Aorta (tissue), 5 donors: ENCODE measurements at regions not wholly inside any gene's neighbourhood (a gene's known extent, or its start where the extent isn't known, plus 50 kb on each side); places are given as distances from the start of the nearest gene placed in this dataset.

Experiments
- ATAC-seq: fragments of 200-7000 bp; cut with Tn5 transposase; one replicate; pipeline ENCODE4 v1.9.1; 2022; ENCODE audit warnings: moderate library complexity; ENCODE audit not compliant: low FRiP score
- DNase-seq, 2 donors: peaks; one replicate each; pipeline ENCODE4 v3.0.0-alpha.2; 2020
- H3K27ac ChIP-seq, 2 donors: one replicate each; pipeline ENCODE4 v1.5.1; 2013; ENCODE audit warnings: low read length in 2 of 2, mild to moderate bottlenecking in 2 of 2, moderate library complexity in 2 of 2, control low read depth in 1 of 2, inconsistent platforms in 1 of 2, low read depth in 1 of 2
- H3K27me3 ChIP-seq, 2 donors: one replicate each; pipeline ENCODE4 v1.6.1; 2013; ENCODE audit warnings: control low read depth in 1 of 2, low read length in 1 of 2, mild to moderate bottlenecking in 1 of 2, moderate library complexity in 1 of 2; ENCODE audit not compliant: insufficient read depth in 2 of 2, control insufficient read depth in 1 of 2
- H3K36me3 ChIP-seq, 2 donors: one replicate each; pipeline ENCODE4 v1.6.1; 2013; ENCODE audit warnings: control low read depth in 1 of 2, low read length in 1 of 2, mild to moderate bottlenecking in 1 of 2; ENCODE audit not compliant: insufficient read depth in 2 of 2, control insufficient read depth in 1 of 2
- H3K4me1 ChIP-seq, 2 donors: one replicate each; pipeline ENCODE4 v1.6.1; 2013; ENCODE audit warnings: low read length in 2 of 2, control low read depth in 1 of 2, mild to moderate bottlenecking in 1 of 2, moderate library complexity in 1 of 2; ENCODE audit not compliant: insufficient read depth in 2 of 2, control insufficient read depth in 1 of 2
- H3K4me3 ChIP-seq, 2 donors: one replicate each; pipeline ENCODE4 v1.5.1; 2013; ENCODE audit warnings: low read length in 2 of 2, control low read depth in 1 of 2, mild to moderate bottlenecking in 1 of 2
- H3K9me3 ChIP-seq: one replicate; pipeline ENCODE4 v1.6.1; 2013; ENCODE audit warnings: mild to moderate bottlenecking, low read length; ENCODE audit not compliant: control insufficient read depth
- WGBS, 2 donors: extraction: QIAGEN DNeasy Blood & Tissue Kit; methylation state at CpG; one replicate each; pipeline ENCODE4 v1.1.7; 2013; 5-methylcytosine and 5-hydroxymethylcytosine counted together
- intact Hi-C, 2 donors: fragments of 100-400 bp; cut with DNase I; formaldehyde crosslinking; loops; one replicate each; pipeline versions ENCODE4 v1.14.2 to v1.15.0; 2022
- donor health status: healthy with polysubstance abuse.
- donor health status: Bipolar disorder and iron deficiency.
- donor health status: DM: no; HTN: no; CAD: no.
- donor health status: DM: no; HTN: no; CAD: no.
- donor health status: DM: yes; HTN: yes; CAD: no.

DNA sequence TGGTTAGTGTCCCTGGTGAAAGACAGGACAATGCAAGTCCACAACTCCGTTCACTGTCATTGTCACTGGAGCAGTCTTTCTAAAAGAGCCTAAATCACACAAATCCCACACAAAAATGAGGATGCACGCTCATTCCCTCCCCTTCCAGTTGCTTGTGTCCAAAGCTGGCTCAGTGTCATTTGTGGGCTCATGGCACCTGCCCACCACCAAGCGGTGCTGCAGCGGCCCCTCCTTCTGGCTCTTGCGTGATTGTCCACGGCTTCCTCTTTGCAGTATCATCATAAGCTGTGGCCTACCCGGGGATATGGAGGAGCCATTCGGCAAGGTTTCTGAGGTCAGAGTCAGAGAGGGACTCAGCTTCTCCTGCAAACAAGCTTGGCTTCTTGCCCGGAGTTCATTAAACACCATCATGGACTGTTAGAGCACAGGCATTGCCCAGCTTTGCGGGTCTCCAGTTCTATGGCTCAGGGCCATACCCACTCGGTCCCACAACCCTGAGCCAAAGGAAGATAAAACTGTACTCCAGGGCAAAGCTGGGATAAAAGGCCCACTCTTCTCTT lies 179.4 kb upstream of the AGAP1 start:
- H3K4me3 ChIP-seq: no peak overlapping the region
- DNase-seq (no peak), ATAC-seq (no peak)
- 73 to 74% methylated on average over 11 of the region's 11 CpGs for WGBS, 2 donors
- no peaks in the 10 kb centered on the region for H3K36me3 ChIP-seq
- peaks cover 0 to 2% of the 10 kb centered on the region in 2 donors for H3K27me3 ChIP-seq
- H3K9me3 ChIP-seq: no peaks in the 10 kb centered on the region
- intact Hi-C loops: no loop called here
- H3K27ac ChIP-seq: no peak overlapping the region
- H3K4me1 ChIP-seq: no peaks in the 10 kb centered on the region

DNA sequence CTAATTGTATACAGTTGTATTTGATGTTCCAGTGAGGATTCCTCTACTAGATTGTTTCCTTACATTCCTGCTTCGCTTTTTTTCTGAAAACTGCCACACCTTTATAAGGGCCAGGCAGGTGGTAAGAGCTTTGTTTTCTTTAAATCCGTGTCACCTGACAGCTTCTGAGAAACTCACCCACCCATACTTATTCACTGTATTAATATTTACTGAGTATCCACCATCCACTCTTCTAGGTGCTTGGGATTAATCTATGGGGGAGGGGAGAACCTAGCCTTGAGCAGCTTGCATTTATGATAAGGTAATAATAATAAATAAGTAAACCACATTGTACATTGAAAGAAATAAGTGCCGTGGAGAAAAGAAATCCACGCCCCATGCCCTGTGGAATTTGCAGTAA lies 174.7 kb upstream of the AGAP1 start:
- Histone ChIP-seq H3K4me3 (no peak overlapping the region), H3K9me3 (no peaks in the 10 kb centered on the region)
- no peak for ATAC-seq

DNA sequence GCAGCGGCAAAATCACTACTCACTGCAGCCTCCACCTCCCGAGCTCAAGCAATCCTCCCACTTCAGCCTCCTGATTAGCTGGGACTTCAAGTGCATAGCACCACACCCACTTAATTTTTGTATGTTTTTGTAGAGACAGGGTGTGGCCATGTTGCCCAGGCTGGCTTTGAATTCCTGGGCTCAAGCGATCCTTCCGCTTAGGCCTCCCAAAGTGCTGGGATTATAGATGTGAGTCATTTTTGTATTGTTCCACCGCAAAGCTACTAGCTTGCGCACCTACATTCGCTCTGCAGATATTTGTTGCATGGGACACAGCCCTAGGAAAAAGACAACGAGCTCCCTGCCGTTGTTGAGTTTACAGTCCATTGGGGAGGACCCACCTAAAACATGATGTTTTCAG lies 173.5 kb upstream of the AGAP1 start:
- Histone ChIP-seq H3K36me3 (no peaks in the 10 kb centered on the region), H3K9me3 (no peaks in the 10 kb centered on the region), H3K4me1 (no peaks in the 10 kb centered on the region), H3K4me3 (no peak overlapping the region), H3K27me3 (no peaks in the 10 kb centered on the region), H3K27ac (no peak overlapping the region)
- no peak for DNase-seq
- WGBS, 2 donors: 88 to 94% methylated on average over 9 of the region's 9 CpGs
- intact Hi-C loops: no loop called here
- ATAC-seq: no peak

More for the DNA sequence above, 174.7 kb upstream of the AGAP1 start:
- 76 to 78% methylated on average over 4 of the region's 4 CpGs for WGBS, 2 donors
- DNase-seq: no peak
- H3K4me1 ChIP-seq: no peaks in the 10 kb centered on the region
- intact Hi-C loops: no loop called here
- H3K36me3 ChIP-seq: no peaks in the 10 kb centered on the region
- H3K27ac ChIP-seq: no peak overlapping the region
- no peaks in the 10 kb centered on the region for H3K27me3 ChIP-seq

DNA sequence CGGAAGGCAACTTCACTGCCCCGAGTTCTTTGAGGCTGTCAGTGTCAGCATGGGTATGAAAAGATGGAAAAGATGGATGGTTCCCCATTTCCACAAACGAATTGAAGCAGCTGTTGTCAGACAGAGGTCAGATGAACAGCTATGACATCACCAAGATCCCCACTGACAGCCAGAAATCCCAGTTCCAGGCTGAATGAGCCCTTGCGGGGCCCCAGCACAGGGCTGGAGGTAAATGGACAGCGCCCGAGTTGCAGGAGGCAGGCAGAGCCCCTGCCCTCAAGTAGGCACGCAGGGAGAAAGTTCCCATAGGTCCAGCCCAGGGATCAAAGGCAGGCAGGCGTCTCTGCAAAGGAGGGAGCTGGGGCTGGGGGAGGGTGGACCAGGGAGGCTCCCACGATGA lies 169.5 kb upstream of the AGAP1 start:
- intact Hi-C loops: no loop called here
- Histone ChIP-seq H3K27ac (no peak overlapping the region), H3K27me3 (no peaks in the 10 kb centered on the region), H3K4me1 (no peaks in the 10 kb centered on the region), H3K9me3 (no peaks in the 10 kb centered on the region), H3K36me3 (no peaks in the 10 kb centered on the region), H3K4me3 (no peak overlapping the region)
- ATAC-seq: no peak
- 11 to 12% methylated on average over 9 of the region's 9 CpGs for WGBS, 2 donors
- no peak for DNase-seq

DNA sequence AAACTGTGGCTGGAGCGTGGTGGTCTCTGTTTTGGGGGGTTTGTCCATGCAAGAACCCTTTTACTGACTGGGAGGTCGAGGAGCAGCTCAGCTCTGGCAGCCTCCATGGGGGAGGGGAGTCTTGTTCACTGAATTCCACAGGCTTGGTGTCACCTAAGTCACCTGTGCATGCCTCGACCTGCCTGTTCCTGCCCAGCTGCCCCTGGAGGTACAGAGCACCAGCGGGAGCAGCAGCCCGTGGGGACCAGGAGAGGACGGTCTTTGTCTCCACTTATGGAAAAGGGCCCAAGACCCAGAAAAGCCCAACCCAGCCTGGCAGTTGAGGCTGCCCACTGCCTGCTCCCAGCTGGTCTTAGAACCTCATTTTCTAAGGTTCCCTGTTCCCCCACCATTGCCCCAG lies 168.7 kb upstream of the AGAP1 start:
- H3K9me3 ChIP-seq: no peaks in the 10 kb centered on the region
- no peak overlapping the region for H3K27ac ChIP-seq
- DNase-seq: no peak
- 71 to 73% methylated on average over 6 of the region's 6 CpGs for WGBS, 2 donors
- no peak overlapping the region for H3K4me3 ChIP-seq
- ATAC-seq: no peak
- H3K4me1 ChIP-seq: no peaks in the 10 kb centered on the region
- intact Hi-C loops: no loop called here
- no peaks in the 10 kb centered on the region for H3K27me3 ChIP-seq
- no peaks in the 10 kb centered on the region for H3K36me3 ChIP-seq

DNA sequence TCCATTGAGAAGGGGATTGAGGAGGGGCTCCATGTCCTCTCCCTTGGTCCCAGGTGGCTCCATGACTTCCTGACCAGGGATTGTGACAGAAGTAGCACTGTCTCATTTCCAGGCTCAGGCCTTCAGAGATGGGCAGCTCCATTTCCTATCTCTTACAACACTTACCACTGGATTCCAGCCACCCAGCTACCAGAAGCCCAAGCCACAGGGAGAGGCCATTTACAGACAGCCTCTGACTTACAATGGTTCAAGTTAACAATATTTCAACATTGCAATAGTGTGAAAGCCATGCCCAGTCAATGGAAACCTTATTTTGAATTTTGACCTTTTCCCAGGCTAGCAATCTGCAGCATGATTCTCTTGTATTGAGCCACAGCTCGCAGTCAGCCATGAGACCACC lies 164.9 kb upstream of the AGAP1 start:
- ATAC-seq (no peak), DNase-seq (no peak)
- no peak overlapping the region for H3K27ac ChIP-seq
- 97 to 100% methylated on average over 1 of the region's 1 CpG for WGBS, 2 donors
- no peaks in the 10 kb centered on the region for H3K4me1 ChIP-seq
- no peaks in the 10 kb centered on the region for H3K27me3 ChIP-seq
- peaks cover 6% of the 10 kb centered on the region for H3K9me3 ChIP-seq
- H3K36me3 ChIP-seq: no peaks in the 10 kb centered on the region
- intact Hi-C loops: no loop called here
- H3K4me3 ChIP-seq: no peak overlapping the region

DNA sequence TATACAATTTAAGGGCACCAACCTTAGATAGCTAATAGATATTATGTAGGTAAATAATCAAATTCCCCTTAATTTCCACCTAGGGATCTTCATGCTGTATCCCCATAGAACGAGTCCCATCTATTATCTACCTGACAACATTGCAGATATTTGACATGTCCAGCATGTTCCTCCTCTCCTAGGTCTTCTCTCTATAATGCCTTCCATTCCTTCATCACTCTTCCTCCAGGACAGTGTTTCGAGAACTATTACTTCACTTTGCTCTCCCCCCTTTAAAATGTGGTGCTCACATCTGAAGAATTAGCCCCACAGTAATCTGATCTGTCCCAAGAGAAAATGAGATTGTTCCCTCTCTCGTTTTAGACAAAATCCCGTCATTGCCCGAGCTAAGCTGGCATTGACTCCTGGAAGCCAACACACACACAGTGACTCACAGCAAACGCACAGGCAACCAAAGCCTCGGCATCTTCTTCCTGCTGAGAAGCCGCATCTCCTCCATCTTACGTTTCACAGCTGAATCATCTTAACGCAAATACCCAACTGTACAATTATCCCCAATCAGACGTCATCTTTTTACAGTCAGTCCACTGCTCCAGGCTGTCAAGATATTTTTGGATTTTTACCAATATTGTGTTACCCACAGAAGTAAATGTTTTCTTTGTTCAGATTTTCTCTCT lies 162.9 kb upstream of the AGAP1 start:
- 21 to 22% methylated on average over 11 of the region's 11 CpGs for WGBS, 2 donors
- DNase-seq (no peak), ATAC-seq (no peak)
- no peaks in the 10 kb centered on the region for H3K27me3 ChIP-seq
- intact Hi-C loops: no loop called here
- H3K4me1 ChIP-seq: no peaks in the 10 kb centered on the region
- no peak overlapping the region for H3K27ac ChIP-seq
- no peaks in the 10 kb centered on the region for H3K36me3 ChIP-seq
- no peak overlapping the region for H3K4me3 ChIP-seq
- H3K9me3 ChIP-seq: peaks cover 6% of the 10 kb centered on the region

DNA sequence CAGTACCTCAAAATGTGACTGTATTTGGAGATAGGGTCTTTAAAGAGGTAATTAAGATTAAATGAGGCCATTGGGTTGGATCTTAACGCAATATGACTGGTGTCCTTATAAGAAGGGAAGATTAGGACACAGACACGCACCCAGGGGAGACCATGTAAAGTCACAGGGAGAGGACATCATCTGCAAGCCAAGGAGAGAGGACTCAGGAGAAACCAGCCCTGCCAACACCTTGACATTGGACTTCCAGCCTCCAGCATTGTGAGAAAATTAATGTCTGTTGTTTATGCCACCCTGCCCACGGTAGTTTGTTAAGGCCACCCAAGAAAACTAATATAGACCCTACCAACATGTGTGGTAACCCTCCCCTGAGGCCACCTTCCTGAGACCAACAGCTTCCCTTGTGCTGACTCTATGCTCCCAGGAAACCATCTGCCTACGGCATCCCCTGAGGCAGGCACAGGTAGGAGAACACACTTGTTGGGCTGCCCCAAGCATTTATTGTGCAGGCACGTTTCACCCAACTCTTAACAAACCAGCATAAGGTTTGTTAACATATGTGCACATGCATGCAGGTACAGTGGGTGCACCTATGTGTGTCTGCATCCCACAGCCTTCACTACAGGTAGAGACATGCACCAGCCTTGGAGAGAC lies 161.5 kb upstream of the AGAP1 start:
- Histone ChIP-seq H3K36me3 (no peaks in the 10 kb centered on the region), H3K27ac (no peak overlapping the region), H3K4me1 (no peaks in the 10 kb centered on the region), H3K4me3 (no peak overlapping the region), H3K27me3 (no peaks in the 10 kb centered on the region), H3K9me3 (peaks cover 6% of the 10 kb centered on the region)
- intact Hi-C loops: no loop called here
- ATAC-seq: no peak
- no peak for DNase-seq
- 90 to 94% methylated on average over 5 of the region's 5 CpGs for WGBS, 2 donors

DNA sequence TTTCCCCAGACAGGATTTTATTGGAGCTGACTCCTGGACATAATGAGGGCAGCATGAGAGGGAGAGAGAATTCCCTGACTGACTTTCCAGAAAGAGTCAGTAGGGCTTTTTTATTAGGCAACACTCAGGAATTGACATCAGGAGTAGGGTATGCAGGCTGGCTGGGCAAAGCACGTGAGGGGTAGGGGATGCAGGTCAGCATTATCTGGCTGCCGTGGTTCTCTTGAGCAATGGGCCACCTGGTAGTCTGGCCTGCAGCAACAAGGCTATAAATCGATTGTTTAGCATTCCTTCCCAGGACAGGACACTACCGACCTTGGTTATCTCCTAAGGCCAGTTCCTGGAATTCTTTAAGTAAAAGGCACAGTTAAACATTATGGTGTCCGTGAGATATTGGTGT lies 160.8 kb upstream of the AGAP1 start:
- H3K36me3 ChIP-seq: no peaks in the 10 kb centered on the region
- H3K27ac ChIP-seq: no peak overlapping the region
- H3K4me3 ChIP-seq: no peak overlapping the region
- DNase-seq: no peak
- no peaks in the 10 kb centered on the region for H3K4me1 ChIP-seq
- intact Hi-C loops: no loop called here
- WGBS, 2 donors: 73 to 74% methylated on average over 5 of the region's 5 CpGs
- no peaks in the 10 kb centered on the region for H3K27me3 ChIP-seq
- peaks cover 8% of the 10 kb centered on the region for H3K9me3 ChIP-seq
- no peak for ATAC-seq
